DND-41 (cell line): ENCODE measurements at regions not wholly inside any gene's neighbourhood (a gene's known extent, or its start where the extent isn't known, plus 50 kb on each side); places are given as distances from the start of the nearest gene placed in this dataset.

Source experiments
- CTCF ChIP-seq: IDR thresholded peaks from 2 replicates; pipeline ENCODE4 v1.5.1; 2012; ENCODE audit warnings: borderline replicate concordance, low read length, moderate library complexity, mild to moderate bottlenecking; ENCODE audit not compliant: poor library complexity, severe bottlenecking; ENCODE audit errors: extremely low read depth
- EZH2 ChIP-seq: IDR thresholded peaks from 3 replicates; pipeline ENCODE4 v1.6.1; 2012; ENCODE audit warnings: borderline replicate concordance, low read depth, mild to moderate bottlenecking, moderate library complexity, low read length, inconsistent platforms; ENCODE audit not compliant: severe bottlenecking

DNA sequence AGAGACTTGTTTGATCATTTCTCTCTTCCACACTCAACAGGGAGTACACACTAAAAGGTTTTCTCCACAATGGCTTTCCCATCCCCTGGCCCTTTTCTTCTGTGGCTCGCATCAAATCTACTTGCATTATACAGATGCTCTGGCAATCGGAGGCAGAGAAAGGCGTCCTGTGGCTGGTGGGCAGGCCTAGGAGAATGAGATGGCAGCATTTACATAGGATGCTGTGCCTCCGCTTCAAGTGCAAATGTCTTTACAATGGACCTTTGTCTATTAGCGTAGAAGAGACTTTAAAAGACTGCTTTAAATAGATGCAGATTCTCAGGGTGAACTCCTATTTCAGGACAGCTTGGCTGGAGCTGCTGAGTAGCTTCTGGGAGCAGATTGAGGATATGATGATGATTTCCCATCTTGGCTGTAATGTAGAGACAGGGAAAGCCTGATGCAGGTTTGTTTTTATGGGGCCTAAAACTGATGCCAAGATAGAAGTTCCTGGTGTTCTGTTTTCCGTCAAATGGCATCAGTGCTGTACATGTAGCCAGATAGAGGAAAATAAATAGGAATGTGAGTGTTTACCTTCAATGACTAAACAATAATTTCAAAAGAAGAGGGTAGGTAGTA, 423.4 kb downstream of the RND3 start:
- no peak for TF ChIP-seq CTCF
- no peak for TF ChIP-seq EZH2
